IMR-90 (cell line): ENCODE measurements at regions not wholly inside any gene's neighbourhood (a gene's known extent, or its start where the extent isn't known, plus 50 kb on each side); places are given as distances from the start of the nearest gene placed in this dataset.

Experiments used
- ATAC-seq: fragments of 200-7000 bp; cut with Tn5 transposase; 2 replicates; pipeline ENCODE4 v1.9.1; 2020; ENCODE audit warnings: low read depth, mild to moderate bottlenecking, moderate library complexity
- BruUV-seq: library from RNA; stranded (reverse); fragments of 400-500 nt; replicated peaks from 2 replicates; lab custom pipeline; 2021; lab: Mats Ljungman, UMichigan
- CTCF ChIA-PET: fragments of 300-600 bp; formaldehyde crosslinking; extraction: SDS; loops from one replicate; lab custom pipeline; 2021; ENCODE audit warnings: antibody characterized with exemption; lab: Yijun Ruan, JAX
- POLR2A ChIA-PET: fragments of 300-600 bp; sonication (Branson Sonifier 250); formaldehyde crosslinking; loops from one replicate; lab custom pipeline; 2022; ENCODE audit warnings: antibody characterized with exemption; ENCODE audit not compliant: unreplicated experiment; lab: Charles Lee
- DNase-seq: peaks from one replicate; pipeline ENCODE4 v3.0.0; 2013
- H2AFZ ChIP-seq: replicated peaks from 2 replicates; pipeline ENCODE3; 2013; ENCODE audit warnings: low read length, mild to moderate bottlenecking; ENCODE audit not compliant: poor library complexity
- H2AK5ac ChIP-seq: 2 replicates; pipeline ENCODE4 v1.6.1; 2013; ENCODE audit warnings: low read depth, low read length, inconsistent platforms
- H2AK9ac ChIP-seq: replicated peaks from 2 replicates; pipeline ENCODE3; 2013; ENCODE audit warnings: mild to moderate bottlenecking, low read depth, low read length, moderate library complexity; ENCODE audit not compliant: poor library complexity
- H2BK120ac ChIP-seq: 2 replicates; pipeline ENCODE4 v1.6.1; 2013; ENCODE audit warnings: low read depth, low read length, inconsistent platforms
- H2BK15ac ChIP-seq: 3 replicates; pipeline ENCODE4 v1.6.1; 2013; ENCODE audit warnings: low read depth, low read length, inconsistent platforms
- H2BK20ac ChIP-seq: 2 replicates; pipeline ENCODE4 v1.6.1; 2013; ENCODE audit warnings: low read depth, mild to moderate bottlenecking, inconsistent platforms, low read length, moderate library complexity
- H2BK5ac ChIP-seq: 2 replicates; pipeline ENCODE4 v1.6.1; 2013; ENCODE audit warnings: mild to moderate bottlenecking, low read depth, low read length, inconsistent platforms; ENCODE audit not compliant: poor library complexity, severe bottlenecking
- H3K14ac ChIP-seq: replicated peaks from 2 replicates; pipeline ENCODE4 v1.6.1; 2013; ENCODE audit warnings: low read depth, low read length, inconsistent platforms
- H3K18ac ChIP-seq: 2 replicates; pipeline ENCODE4 v1.6.1; 2013; ENCODE audit warnings: low read depth, low read length, control low read depth
- H3K23ac ChIP-seq: 2 replicates; pipeline ENCODE4 v1.6.1; 2013; ENCODE audit warnings: low read depth, low read length, inconsistent platforms
- H3K27ac ChIP-seq: 2 replicates; pipeline ENCODE4 v1.5.1; 2013; ENCODE audit warnings: mild to moderate bottlenecking, control low read depth, low read length; ENCODE audit not compliant: insufficient read depth
- H3K27me3 ChIP-seq: 2 replicates; pipeline ENCODE4 v1.6.1; 2013; ENCODE audit warnings: low read length; ENCODE audit not compliant: control insufficient read depth, insufficient read depth
- H3K36me3 ChIP-seq: 2 replicates; pipeline ENCODE4 v1.6.1; 2013; ENCODE audit warnings: low read length, mixed read lengths; ENCODE audit not compliant: control insufficient read depth, insufficient read depth
- H3K4ac ChIP-seq: 2 replicates; pipeline ENCODE4 v1.6.1; 2013; ENCODE audit warnings: low read depth, low read length, inconsistent platforms
- H3K4me1 ChIP-seq: 2 replicates; pipeline ENCODE4 v1.6.1; 2013; ENCODE audit warnings: low read length, mixed read lengths; ENCODE audit not compliant: control insufficient read depth, insufficient read depth
- H3K4me2 ChIP-seq: 2 replicates; pipeline ENCODE4 v1.6.1; 2013; ENCODE audit warnings: low read depth, mild to moderate bottlenecking, control low read depth, low read length, moderate library complexity
- H3K4me3 ChIP-seq: 2 replicates; pipeline ENCODE4 v1.5.1; 2013; ENCODE audit warnings: low read depth, mild to moderate bottlenecking, control low read depth, low read length, moderate library complexity; ENCODE audit not compliant: insufficient read depth
- H3K56ac ChIP-seq: 2 replicates; pipeline ENCODE4 v1.6.1; 2013; ENCODE audit warnings: low read length, inconsistent platforms; ENCODE audit not compliant: insufficient read depth; ENCODE audit errors: extremely low read depth
- H3K79me1 ChIP-seq, 2 experiments: 2 replicates each; pipeline ENCODE4 v1.6.1; 2013; ENCODE audit warnings: low read length in 2 of 2, inconsistent platforms in 1 of 2, low read depth in 1 of 2
- H3K9ac ChIP-seq: 2 replicates; pipeline ENCODE4 v1.6.1; 2013; ENCODE audit warnings: low read depth, low read length, control low read depth
- H3K9me1 ChIP-seq: 2 replicates; pipeline ENCODE4 v1.6.1; 2013; ENCODE audit warnings: low read length, inconsistent platforms; ENCODE audit not compliant: insufficient read depth
- H3K9me3 ChIP-seq: 2 replicates; pipeline ENCODE4 v1.6.1; 2013; ENCODE audit warnings: low read length; ENCODE audit not compliant: control insufficient read depth, insufficient read depth
- H4K20me1 ChIP-seq: 2 replicates; pipeline ENCODE4 v1.6.1; 2013; ENCODE audit warnings: low read length, inconsistent platforms; ENCODE audit not compliant: insufficient read depth
- H4K5ac ChIP-seq: 2 replicates; pipeline ENCODE4 v1.6.1; 2013; ENCODE audit warnings: mild to moderate bottlenecking, low read depth, low read length, control low read depth
- H4K8ac ChIP-seq, 2 experiments: 2 replicates each; pipeline ENCODE4 v1.6.1; 2013; ENCODE audit warnings: low read depth in 2 of 2, low read length in 2 of 2, control low read depth in 1 of 2, inconsistent platforms in 1 of 2
- H4K91ac ChIP-seq: 2 replicates; pipeline ENCODE4 v1.6.1; 2013; ENCODE audit warnings: low read depth, low read length, inconsistent platforms; ENCODE audit not compliant: insufficient read depth
- BHLHE40 ChIP-seq: fragments of 150-350 bp; IDR thresholded peaks from 2 replicates; pipeline ENCODE4 v1.6.1; 2016; ENCODE audit warnings: mild to moderate bottlenecking, low read depth, low read length
- CEBPB ChIP-seq: IDR thresholded peaks from 2 replicates; pipeline ENCODE4 v1.6.1; 2012; ENCODE audit warnings: low read depth, low read length, improper control_type of control experiment
- CTCF ChIP-seq: conservative IDR thresholded peaks from 2 replicates; pipeline ENCODE4 v1.5.1; 2012; ENCODE audit warnings: mild to moderate bottlenecking, low read depth, low read length, improper control_type of control experiment
- FOS ChIP-seq: fragments of 150-350 bp; IDR thresholded peaks from 2 replicates; pipeline ENCODE4 v1.6.1; 2016; ENCODE audit warnings: low read depth, low read length
- SMC3 ChIP-seq: fragments of 150-350 bp; IDR thresholded peaks from 2 replicates; pipeline ENCODE4 v1.6.1; 2016; ENCODE audit warnings: low read depth, mild to moderate bottlenecking, antibody characterized with exemption, low read length, moderate library complexity
- WGBS, 2 experiments: methylation state at CpG; one replicate each; pipeline versions ENCODE4 v1.1.5 to v1.1.7; 2013; ENCODE audit warnings: missing lambda C conversion rate in 2 of 2; ENCODE audit not compliant: insufficient read length in 1 of 2; ENCODE audit errors: extremely low coverage in 2 of 2; 5-methylcytosine and 5-hydroxymethylcytosine counted together
- dilution Hi-C: fragments of 300-500 bp; cut with HindIII; formaldehyde crosslinking; loops from one replicate; pipeline ENCODE4 v1.14.3; 2018; ENCODE audit warnings: low sequenced_read_pairs; ENCODE audit not compliant: unreplicated experiment
- in situ Hi-C: fragments of 300-500 bp; cut with MboI; formaldehyde crosslinking; loops from 3 replicates; pipeline ENCODE4 v1.14.3; 2019; ENCODE audit warnings: low sequenced_read_pairs, inconsistent platforms, mixed read lengths
- intact Hi-C: fragments of 100-400 bp; cut with micrococcal nuclease; formaldehyde crosslinking; loops from 2 replicates; pipeline ENCODE4 v1.10.0; 2022

- Histone ChIP-seq H2AK5ac (no peak overlapping the region), H2BK120ac (no peak overlapping the region), H3K27ac (no peak overlapping the region), H3K14ac (no peak overlapping the region), H3K4me1 (no peaks in the 10 kb centered on the region), H3K4me2 (no peak overlapping the region), H3K79me1 (no peaks in the 10 kb centered on the region), H2AFZ (no peak overlapping the region), H4K91ac (no peak overlapping the region), H3K36me3 (no peaks in the 10 kb centered on the region), H3K9me1 (no peaks in the 10 kb centered on the region), H4K5ac (no peak overlapping the region), H3K9ac (no peak overlapping the region), H3K56ac (no peak overlapping the region), H2AK9ac (no peak overlapping the region), H2BK20ac (no peak overlapping the region), H3K4me3 (no peak overlapping the region), H4K20me1 (no peaks in the 10 kb centered on the region), H2BK5ac (no peak overlapping the region), H3K4ac (no peak overlapping the region), H3K9me3 (peaks cover 14% of the 10 kb centered on the region), H2BK15ac (no peak overlapping the region), H4K8ac (no peak overlapping the region), H3K27me3 (no peaks in the 10 kb centered on the region), H3K18ac (no peak overlapping the region), H3K23ac (no peak overlapping the region)
- CTCF ChIA-PET, result no interaction called here
- no peak for ATAC-seq
- BruUV-seq, result no TSS peak
- dilution Hi-C loops, result no loop called here
- TF ChIP-seq FOS (no peak), SMC3 (no peak), BHLHE40 (no peak), CTCF (no peak), CEBPB (no peak)
- in situ Hi-C loops, result no loop called here
- intact Hi-C loops, result no loop called here
- DNase-seq, result no peak
- POLR2A ChIA-PET, result no interaction called here
- WGBS, 2 experiments, result 0% methylated on average over 4 of the region's 7 CpGs; no CpG with 5 or more reads in 1 of the 2 experiments
Measured at GRCh38 chr2:129252781-129253460, 726.5 kb upstream of the RAB6C start.
